ENCODE measurements at regions not wholly inside any gene's neighbourhood (a gene's known extent, or its start where the extent isn't known, plus 50 kb on each side); places are given as distances from the start of the nearest gene placed in this dataset.

DNA sequence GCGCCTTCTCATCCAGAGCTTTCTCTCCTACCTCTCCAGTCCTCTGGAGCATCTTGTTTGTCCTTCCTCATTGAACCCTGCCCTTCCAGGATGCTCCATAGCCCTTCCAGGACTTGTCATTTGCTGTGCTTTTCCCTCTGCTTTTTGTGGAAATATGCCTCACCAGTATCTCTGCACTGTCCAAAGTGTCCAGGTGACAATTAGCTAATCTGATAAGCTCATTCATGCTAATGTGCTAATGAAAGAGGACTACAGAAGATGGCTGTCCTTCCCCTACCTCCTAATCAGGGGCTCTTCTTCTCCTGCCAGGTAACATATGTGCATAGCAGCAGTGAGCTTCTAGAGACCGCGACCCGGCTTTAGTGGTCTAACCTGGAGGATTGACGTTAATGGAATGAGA is 58.4 kb upstream of the OTX2 start:
- no peak for DNase-seq

DNA sequence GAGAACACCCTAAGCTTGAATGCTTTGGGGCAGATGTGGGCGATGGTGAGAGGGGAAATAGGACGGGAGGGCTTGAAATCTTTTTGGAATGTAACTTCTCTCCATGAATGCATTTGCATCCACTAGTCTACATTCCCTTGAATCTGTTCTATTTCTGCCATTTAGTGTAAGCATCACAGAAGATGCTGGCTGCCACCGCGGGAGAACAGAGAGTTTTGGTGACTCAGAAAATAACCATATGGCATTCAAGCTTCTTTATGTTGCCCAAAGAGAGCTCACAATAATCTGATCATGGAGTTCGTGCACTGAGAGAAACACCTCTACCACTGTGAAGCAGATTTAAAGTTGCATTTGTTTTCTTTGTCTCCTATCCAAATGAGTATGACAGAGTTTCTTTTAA is 52.6 kb upstream of the OTX2 start:
- peak in 8 of 56 donors; percentile 2 to 34 (median 12) for DNase-seq

- DNase-seq = no peak
Observed at GRCh38 chr14:56860441-56860840, 50.2 kb upstream of the OTX2 start.
